NT2/D1 (cell line): ENCODE measurements at regions not wholly inside any gene's neighbourhood (a gene's known extent, or its start where the extent isn't known, plus 50 kb on each side); places are given as distances from the start of the nearest gene placed in this dataset.

Experiments used
- SUZ12 ChIP-seq: IDR thresholded peaks from 2 replicates; pipeline ENCODE4 v1.6.1; 2011; ENCODE audit not compliant: insufficient read length, insufficient read depth; ENCODE audit errors: extremely low read depth
- YY1 ChIP-seq: IDR thresholded peaks from 2 replicates; pipeline ENCODE4 v1.6.1; 2011; ENCODE audit not compliant: insufficient read length, insufficient read depth
- ZNF274 ChIP-seq: IDR thresholded peaks from 2 replicates; pipeline ENCODE4 v1.6.1; 2011; ENCODE audit warnings: mild to moderate bottlenecking, low read depth, low read length

DNA sequence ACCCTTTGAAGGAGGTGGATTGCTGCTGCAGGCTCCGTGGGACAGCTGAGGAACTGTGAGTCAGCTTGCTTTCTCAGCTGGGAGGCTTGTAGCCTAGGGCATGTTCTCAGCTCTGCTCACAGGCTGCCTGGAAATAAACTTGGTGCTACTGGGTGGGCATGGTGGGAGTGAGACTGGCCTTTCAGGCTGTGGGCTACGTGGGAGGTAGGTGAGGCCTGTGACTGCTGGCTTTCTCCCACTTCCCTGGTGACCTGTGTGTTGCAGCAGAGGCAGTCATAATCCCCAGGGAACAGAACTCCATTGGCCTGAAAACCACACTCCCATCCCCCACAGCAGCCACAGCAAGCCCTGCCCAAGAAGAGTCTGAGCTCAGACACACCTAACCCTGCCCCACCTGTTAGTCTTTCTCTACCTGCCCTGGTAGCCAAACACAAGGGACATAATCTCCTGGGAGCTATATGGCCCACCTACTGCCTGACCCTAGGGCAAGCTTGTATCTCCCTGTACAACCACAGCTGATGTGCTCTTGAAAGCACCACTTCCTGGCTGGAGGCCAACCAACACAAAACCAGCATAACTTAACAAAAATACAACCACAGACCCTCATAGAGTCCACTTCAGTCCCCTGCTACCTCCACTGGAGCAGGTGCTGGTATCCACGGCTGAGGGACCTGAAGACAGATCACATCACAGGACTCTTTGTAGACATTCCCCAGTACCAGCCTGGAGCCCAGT is 236.5 kb downstream of the SQOR start:
- TF ChIP-seq YY1: no peak
- no peak for TF ChIP-seq SUZ12
- TF ChIP-seq ZNF274: no peak
